Activated CD4-positive, alpha-beta T cell treated with anti-CD3 and anti-CD28 coated beads for 36 hours (primary cell): ENCODE measurements at regions not wholly inside any gene's neighbourhood (a gene's known extent, or its start where the extent isn't known, plus 50 kb on each side); places are given as distances from the start of the nearest gene placed in this dataset.
A peak's percentile ranks its signal among the peaks of the same experiment; 100 is the strongest.
"Not testable (repeated sequence)": the region's sequence is repeated elsewhere in the genome, so short reads cannot be mapped to it uniquely, and the experiment has no call there.

Experiments used
- ATAC-seq: fragments of 200-7000 bp; cut with Tn5 transposase; one replicate; pipeline ENCODE4 v1.10.0; 2021; ENCODE audit warnings: mild to moderate bottlenecking, moderate library complexity
- CTCF ChIA-PET: fragments of 350-600 bp; sonication (Branson Sonifier 250); formaldehyde crosslinking; loops from one replicate; lab custom pipeline; 2021; ENCODE audit warnings: antibody characterized with exemption; lab: Charles Lee
- POLR2A ChIA-PET: fragments of 350-600 bp; sonication (Branson Sonifier 250); formaldehyde crosslinking; loops from one replicate; lab custom pipeline; 2021; ENCODE audit warnings: antibody characterized with exemption, inconsistent platforms; lab: Charles Lee
- DNase-seq: peaks from one replicate; pipeline ENCODE4 v3.0.0-alpha.2; 2020
- H3K27ac Mint-ChIP-seq: one replicate; pipeline ENCODE4 v1.8.0; 2021; ENCODE audit warnings: mixed read lengths
- H3K27me3 Mint-ChIP-seq: one replicate; pipeline ENCODE4 v1.8.0; 2021; ENCODE audit warnings: mixed read lengths
- H3K36me3 Mint-ChIP-seq: one replicate; pipeline ENCODE4 v1.8.0; 2021; ENCODE audit warnings: low read depth, mixed read lengths
- H3K4me1 Mint-ChIP-seq: one replicate; pipeline ENCODE4 v1.8.0; 2021; ENCODE audit warnings: mixed read lengths
- H3K4me3 Mint-ChIP-seq: one replicate; pipeline ENCODE4 v1.8.0; 2021; ENCODE audit warnings: mild to moderate bottlenecking, moderate library complexity, mixed read lengths
- H3K9me3 Mint-ChIP-seq: one replicate; pipeline ENCODE4 v1.8.0; 2021; ENCODE audit warnings: low read depth, mixed read lengths
- intact Hi-C, 2 experiments: fragments of 100-400 bp; cut with DNase I in 1 of 2; cut with micrococcal nuclease in 1 of 2; formaldehyde crosslinking; loops; one replicate each; pipeline versions ENCODE4 v1.14.2 to v1.15.1; 2022 to 2024; cut with DNase I, micrococcal nuclease

- H3K27ac Mint-ChIP-seq = no peak overlapping the region
- ATAC-seq = no peak
Measured at GRCh38 chr14:89524990-89525667, 108.1 kb upstream of the FOXN3 start.

GRCh38 chr14:89524412-89524811, 107.4 kb upstream of the FOXN3 start:
- ChIA-PET POLR2A (no interaction called here), CTCF (interaction anchor here (0.6 kb wide), 1 partner anchor 40 kb away, joined by 4 read pairs; no protein-coding TSS in a partner anchor)
- H3K4me1 Mint-ChIP-seq = peaks cover 23% of the 10 kb centered on the region

More at GRCh38 chr14:89524990-89525667, 108.1 kb upstream of the FOXN3 start:
- POLR2A ChIA-PET = interaction anchor here (0.6 kb wide), 1 partner anchor 10 kb away, joined by 15 read pairs; no protein-coding TSS in a partner anchor
- Mint-ChIP-seq H3K9me3 (peaks cover 30% of the 10 kb centered on the region), H3K4me3 (no peak overlapping the region), H3K27me3 (no peaks in the 10 kb centered on the region), H3K4me1 (peaks cover 21% of the 10 kb centered on the region), H3K36me3 (peaks cover 52% of the 10 kb centered on the region)
- DNase-seq = no peak
- intact Hi-C loops = no loop called here
- CTCF ChIA-PET = interaction anchor here (1.5 kb wide), 1 partner anchor 11 kb away, joined by 4 read pairs; no protein-coding TSS in a partner anchor

DNA sequence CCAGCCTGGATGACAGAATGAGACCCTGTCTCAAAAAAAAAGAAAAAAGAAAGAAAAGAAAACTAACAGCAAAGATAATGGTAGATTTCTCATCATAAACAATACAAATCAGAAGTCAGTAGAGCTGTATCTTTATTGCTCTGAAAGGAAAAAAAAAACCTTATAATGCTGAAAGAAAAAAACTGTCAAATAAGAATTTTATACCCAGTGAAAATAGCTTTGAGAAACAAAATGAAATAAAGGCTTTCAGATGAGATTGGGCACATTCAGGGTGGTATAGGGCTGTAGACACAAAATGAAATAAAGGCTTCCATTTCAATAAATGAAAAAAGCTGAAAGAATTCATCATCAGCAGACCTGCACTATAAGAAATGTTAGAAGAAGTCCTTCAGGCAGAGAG, 105.0 kb upstream of the FOXN3 start:
- Mint-ChIP-seq H3K27me3 (no peaks in the 10 kb centered on the region), H3K4me1 (peaks cover 40% of the 10 kb centered on the region), H3K9me3 (peaks cover 25% of the 10 kb centered on the region), H3K36me3 (peaks cover 48% of the 10 kb centered on the region), H3K4me3 (no peak overlapping the region), H3K27ac (no peak overlapping the region)
- DNase-seq = no peak
- no peak for ATAC-seq
- intact Hi-C loops = no loop called here
- ChIA-PET CTCF (interaction anchor here (0.7 kb wide), 1 partner anchor 399 kb away, joined by 4 read pairs; no protein-coding TSS in a partner anchor), POLR2A (no interaction called here)

More at GRCh38 chr14:89524412-89524811, 107.4 kb upstream of the FOXN3 start:
- peaks cover 52% of the 10 kb centered on the region for H3K36me3 Mint-ChIP-seq
- no peaks in the 10 kb centered on the region for H3K27me3 Mint-ChIP-seq
- H3K27ac Mint-ChIP-seq = no peak overlapping the region
- intact Hi-C loops = no loop called here
- H3K9me3 Mint-ChIP-seq = peaks cover 30% of the 10 kb centered on the region
- ATAC-seq (no peak), DNase-seq (no peak)
- no peak overlapping the region for H3K4me3 Mint-ChIP-seq

DNA sequence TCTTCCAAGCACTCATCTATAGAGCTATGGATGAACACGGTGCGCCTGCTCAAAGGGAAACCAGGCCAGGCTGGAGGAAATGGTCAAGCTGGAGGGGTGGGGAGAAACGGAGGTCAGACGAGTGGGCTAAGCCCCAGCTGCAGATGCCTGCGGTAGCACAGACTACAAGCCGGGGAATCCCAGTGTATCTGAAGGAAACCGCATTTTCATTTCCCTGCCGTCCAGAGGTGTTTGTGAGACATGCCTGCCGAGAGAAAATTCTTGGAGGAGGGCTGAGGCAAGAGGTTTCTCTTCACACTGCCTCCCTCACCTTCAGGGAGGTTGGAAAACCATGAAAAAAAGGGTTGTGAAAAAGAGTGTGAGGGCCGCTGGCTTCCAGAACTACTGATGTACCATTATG, 102.0 kb upstream of the FOXN3 start:
- CTCF ChIA-PET = interaction anchor here (0.6 kb wide), 2 partner anchors 14 kb away, joined by 3 read pairs; no protein-coding TSS in a partner anchor
- POLR2A ChIA-PET = interaction anchor here (0.7 kb wide), 2 partner anchors 126 to 365 kb away, joined by 5 read pairs; no protein-coding TSS in a partner anchor
- H3K9me3 Mint-ChIP-seq = peaks cover 11% of the 10 kb centered on the region
- H3K4me3 Mint-ChIP-seq = no peak overlapping the region
- ATAC-seq (no peak), DNase-seq (no peak)
- H3K36me3 Mint-ChIP-seq = peaks cover 43% of the 10 kb centered on the region
- intact Hi-C loops = no loop called here
- no peaks in the 10 kb centered on the region for H3K27me3 Mint-ChIP-seq
- H3K27ac Mint-ChIP-seq = no peak overlapping the region
- peaks cover 43% of the 10 kb centered on the region for H3K4me1 Mint-ChIP-seq

DNA sequence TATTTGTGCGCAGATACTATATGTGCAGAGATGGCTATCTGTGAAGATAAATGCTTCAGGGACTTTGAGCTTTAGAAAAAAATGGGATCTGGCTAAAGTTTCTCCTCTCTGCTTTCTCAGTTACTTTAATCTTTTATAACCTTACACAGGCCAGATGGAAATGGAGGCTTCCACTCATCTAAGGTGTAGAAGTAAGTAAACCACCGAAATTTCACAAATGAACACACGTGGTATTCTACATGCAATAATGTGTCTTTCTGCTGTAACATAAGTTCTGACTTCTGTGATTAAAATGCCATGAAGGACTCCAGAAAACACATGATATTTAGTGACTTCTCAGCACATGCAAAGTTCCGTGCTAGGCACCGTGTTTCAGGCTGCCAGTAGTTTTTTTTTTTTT, 99.1 kb upstream of the FOXN3 start:
- no peak overlapping the region for H3K27ac Mint-ChIP-seq
- intact Hi-C loops = no loop called here
- peaks cover 44% of the 10 kb centered on the region for H3K36me3 Mint-ChIP-seq
- H3K27me3 Mint-ChIP-seq = no peaks in the 10 kb centered on the region
- POLR2A ChIA-PET = no interaction called here
- no peak for DNase-seq
- CTCF ChIA-PET = interaction anchor here (0.6 to 1.0 kb wide), 3 partner anchors 17 to 378 kb away, joined by 3 read pairs; no protein-coding TSS in a partner anchor
- H3K9me3 Mint-ChIP-seq = no peaks in the 10 kb centered on the region
- H3K4me3 Mint-ChIP-seq = no peak overlapping the region
- peaks cover 61% of the 10 kb centered on the region for H3K4me1 Mint-ChIP-seq
- no peak for ATAC-seq

DNA sequence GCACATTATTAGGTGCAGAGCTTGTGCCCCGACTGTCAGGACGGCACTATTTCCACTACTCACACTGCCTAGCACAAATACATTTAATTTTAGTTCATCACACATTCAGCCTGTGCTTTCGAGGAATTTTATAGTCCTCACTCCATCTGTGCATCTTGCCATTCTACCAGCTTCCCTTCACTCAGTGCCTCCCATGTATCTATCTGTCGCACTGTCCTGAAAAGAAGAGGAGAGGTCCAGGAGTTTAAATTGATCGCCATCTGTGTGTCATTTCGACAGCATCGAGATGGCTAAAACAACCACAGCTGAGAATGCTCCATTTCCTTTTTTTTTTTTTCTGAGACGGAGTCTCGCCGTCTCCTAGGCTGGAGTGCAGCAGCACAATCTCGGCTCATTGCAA, 97.6 kb upstream of the FOXN3 start:
- peaks cover 75% of the 10 kb centered on the region for H3K4me1 Mint-ChIP-seq
- H3K27ac Mint-ChIP-seq = no peak overlapping the region
- no peak overlapping the region for H3K4me3 Mint-ChIP-seq
- intact Hi-C loops = loop anchor here in 1 of 2 experiments (5.0 kb wide), 1 partner anchor 238 kb away; no protein-coding TSS in a partner anchor
- ATAC-seq (no peak), DNase-seq (no peak)
- H3K27me3 Mint-ChIP-seq = no peaks in the 10 kb centered on the region
- POLR2A ChIA-PET = no interaction called here
- peaks cover 36% of the 10 kb centered on the region for H3K36me3 Mint-ChIP-seq
- CTCF ChIA-PET = no interaction called here
- no peaks in the 10 kb centered on the region for H3K9me3 Mint-ChIP-seq

DNA sequence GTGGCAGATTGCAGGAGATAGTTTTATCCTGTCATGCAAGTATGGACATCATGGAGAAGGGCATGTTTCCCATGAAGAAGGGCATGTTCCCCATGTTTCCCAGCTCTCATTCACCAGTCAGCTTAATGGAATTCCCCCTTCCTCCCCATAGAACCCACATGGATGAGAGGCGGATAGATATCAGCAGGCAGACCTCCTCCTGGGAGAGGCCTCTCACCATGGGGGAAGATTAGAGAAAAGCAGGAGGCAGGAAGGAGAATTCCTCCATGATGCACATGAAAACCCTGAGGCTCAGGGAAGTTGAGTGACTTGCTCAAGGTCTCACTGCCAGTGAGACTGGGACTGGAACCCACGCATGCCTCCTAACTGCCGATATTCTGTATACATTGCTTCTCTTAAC, 92.9 kb upstream of the FOXN3 start:
- no peaks in the 10 kb centered on the region for H3K9me3 Mint-ChIP-seq

DNA sequence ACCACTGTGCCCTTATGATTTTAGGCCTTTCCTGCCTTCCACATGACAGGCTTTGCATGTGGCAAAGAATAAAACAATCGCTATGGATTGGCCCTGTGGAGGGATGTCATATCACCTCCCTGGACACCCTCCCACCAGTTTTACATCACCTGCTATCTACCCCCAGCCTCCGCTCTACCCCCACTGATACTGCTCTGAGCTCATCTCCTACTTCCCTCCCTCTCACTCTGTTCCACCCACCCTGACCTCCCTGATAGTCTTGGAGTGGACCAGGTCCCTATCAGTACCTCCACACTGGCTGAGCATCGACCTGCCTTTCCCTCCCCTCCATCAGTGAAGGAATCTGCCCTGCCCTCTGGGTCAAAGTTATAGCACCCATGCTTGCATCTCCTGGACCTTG, 91.8 kb upstream of the FOXN3 start:
- no peak overlapping the region for H3K4me3 Mint-ChIP-seq
- DNase-seq (no peak), ATAC-seq (no peak)
- ChIA-PET POLR2A (no interaction called here), CTCF (no interaction called here)
- intact Hi-C loops = loop anchor here in 1 of 2 experiments (5.0 kb wide), 1 partner anchor 108 kb away; no protein-coding TSS in a partner anchor
- H3K9me3 Mint-ChIP-seq = no peaks in the 10 kb centered on the region
- peak overlapping the region; percentile 31 for H3K27ac Mint-ChIP-seq
- H3K27me3 Mint-ChIP-seq = no peaks in the 10 kb centered on the region
- peaks cover 14% of the 10 kb centered on the region for H3K36me3 Mint-ChIP-seq
- peaks cover 78% of the 10 kb centered on the region for H3K4me1 Mint-ChIP-seq

More for the DNA sequence above, 92.9 kb upstream of the FOXN3 start:
- ChIA-PET CTCF (interaction anchor here (0.6 to 0.8 kb wide), 2 partner anchors 242 to 1604 kb away, joined by 3 read pairs; no protein-coding TSS in a partner anchor), POLR2A (interaction anchor here (0.6 to 1.6 kb wide), 3 partner anchors 59 to 85 kb away, joined by 3 to 4 read pairs (median 3); no protein-coding TSS in a partner anchor)
- intact Hi-C loops = loop anchor here (1.0 to 5.0 kb wide), 5 partner anchors 80 to 242 kb away; partner anchors contain the start of gene FOXN3 (in 1 of the 2)
- H3K27ac Mint-ChIP-seq = peak overlapping the region; percentile 96
- H3K27me3 Mint-ChIP-seq = no peaks in the 10 kb centered on the region
- no peak for DNase-seq
- no peak for ATAC-seq
- H3K36me3 Mint-ChIP-seq = peaks cover 19% of the 10 kb centered on the region
- peaks cover 74% of the 10 kb centered on the region for H3K4me1 Mint-ChIP-seq
- peak overlapping the region; percentile 65 for H3K4me3 Mint-ChIP-seq

- DNase-seq (no peak), ATAC-seq (no peak)
- intact Hi-C loops = loop anchor here (1.0 to 5.0 kb wide), 2 partner anchors 79 to 109 kb away; no protein-coding TSS in a partner anchor
- no peak overlapping the region for H3K4me3 Mint-ChIP-seq
- peaks cover 12% of the 10 kb centered on the region for H3K36me3 Mint-ChIP-seq
- POLR2A ChIA-PET = no interaction called here
- CTCF ChIA-PET = no interaction called here
- H3K27ac Mint-ChIP-seq = peak overlapping the region; percentile 40
- no peaks in the 10 kb centered on the region for H3K27me3 Mint-ChIP-seq
- H3K9me3 Mint-ChIP-seq = no peaks in the 10 kb centered on the region
- peaks cover 80% of the 10 kb centered on the region for H3K4me1 Mint-ChIP-seq
Measured at GRCh38 chr14:89507926-89508460, 91.0 kb upstream of the FOXN3 start.

- intact Hi-C loops = loop anchor here (1.0 to 5.0 kb wide), 2 partner anchors 78 to 110 kb away; no protein-coding TSS in a partner anchor
- Mint-ChIP-seq H3K9me3 (no peaks in the 10 kb centered on the region), H3K4me3 (no peak overlapping the region), H3K36me3 (peaks cover 10% of the 10 kb centered on the region), H3K27ac (peak overlapping the region; percentile 38), H3K4me1 (peaks cover 80% of the 10 kb centered on the region), H3K27me3 (no peaks in the 10 kb centered on the region)
- ChIA-PET CTCF (interaction anchor here (0.6 kb wide), 1 partner anchor 116 kb away, joined by 3 read pairs; no protein-coding TSS in a partner anchor), POLR2A (no interaction called here)
- peak; percentile 62 for ATAC-seq
- no peak for DNase-seq
Measured at GRCh38 chr14:89507521-89507920, 90.5 kb upstream of the FOXN3 start.

GRCh38 chr14:89506891-89507452, 89.9 kb upstream of the FOXN3 start:
- H3K36me3 Mint-ChIP-seq, H3K9me3 Mint-ChIP-seq, H3K27ac Mint-ChIP-seq, DNase-seq, H3K4me3 Mint-ChIP-seq, H3K27me3 Mint-ChIP-seq, POLR2A ChIA-PET, ATAC-seq: not testable (repeated sequence)
- peaks cover 75% of the 10 kb centered on the region for H3K4me1 Mint-ChIP-seq
- CTCF ChIA-PET = interaction anchor here (0.6 kb wide), 2 partner anchors 116 to 353 kb away, joined by 3 read pairs; no protein-coding TSS in a partner anchor
- intact Hi-C loops = loop anchor here (1.0 to 5.0 kb wide), 2 partner anchors 78 to 110 kb away; no protein-coding TSS in a partner anchor
